ENCODE measurements at regions not wholly inside any gene's neighbourhood (a gene's known extent, or its start where the extent isn't known, plus 50 kb on each side); places are given as distances from the start of the nearest gene placed in this dataset.
"Not testable (repeated sequence)": the region's sequence is repeated elsewhere in the genome, so short reads cannot be mapped to it uniquely, and the experiment has no call there.

GRCh38 chr2:47690132-47690531 is 92.8 kb upstream of the MSH6 start:
- no peak for DNase-seq

GRCh38 chr2:47689118-47689517 is 93.8 kb upstream of the MSH6 start:
- not testable (repeated sequence) for DNase-seq

- DNase-seq, result no peak
Measured at GRCh38 chr2:47688561-47688960, 94.4 kb upstream of the MSH6 start.

- no peak for DNase-seq
Measured at GRCh38 chr2:47687856-47688255, 95.1 kb upstream of the MSH6 start.

- DNase-seq, result no peak
Measured at GRCh38 chr2:47686018-47686417, 96.9 kb upstream of the MSH6 start.

GRCh38 chr2:47682216-47682749 is 100.7 kb upstream of the MSH6 start:
- no peak for DNase-seq

GRCh38 chr2:47676261-47676926 is 105.6 kb upstream of the KCNK12 start:
- no peak for DNase-seq

- no peak for DNase-seq
Measured at GRCh38 chr2:47675196-47675825, 104.5 kb upstream of the KCNK12 start.

- DNase-seq, result no peak
Measured at GRCh38 chr2:47666332-47666731, 95.5 kb upstream of the KCNK12 start.

GRCh38 chr2:47664817-47665216 is 94.0 kb upstream of the KCNK12 start:
- peak in 2 of 3 donors; percentile 6 to 15 for DNase-seq

GRCh38 chr2:47662552-47662951 is 91.8 kb upstream of the KCNK12 start:
- no peak for DNase-seq

- DNase-seq, result no peak
Measured at GRCh38 chr2:47661310-47661709, 90.5 kb upstream of the KCNK12 start.

GRCh38 chr2:47660168-47660567 is 89.4 kb upstream of the KCNK12 start:
- DNase-seq, result no peak

GRCh38 chr2:47658646-47659320 is 88.0 kb upstream of the KCNK12 start:
- DNase-seq, result no peak

- peak in 1 of 3 donors; percentile 1 for DNase-seq
Measured at GRCh38 chr2:47657886-47658489, 87.2 kb upstream of the KCNK12 start.

- DNase-seq, result no peak
Measured at GRCh38 chr2:47656715-47657600, 86.2 kb upstream of the KCNK12 start.

GRCh38 chr2:47655563-47655880 is 84.7 kb upstream of the KCNK12 start:
- no peak for DNase-seq

- no peak for DNase-seq
Measured at GRCh38 chr2:47654790-47655562, 84.2 kb upstream of the KCNK12 start.

GRCh38 chr2:47653902-47654789 is 83.4 kb upstream of the KCNK12 start:
- DNase-seq, result no peak

GRCh38 chr2:47653036-47653435 is 82.3 kb upstream of the KCNK12 start:
- DNase-seq, result no peak
